SK-N-SH (cell line): ENCODE measurements at regions not wholly inside any gene's neighbourhood (a gene's known extent, or its start where the extent isn't known, plus 50 kb on each side); places are given as distances from the start of the nearest gene placed in this dataset.

Experiments used
- CTCF ChIA-PET: fragments of 300-600, 350-600 bp; formaldehyde crosslinking; extraction: SDS; loops from one replicate; lab custom pipeline; 2021; lab: Yijun Ruan, JAX
- POLR2A ChIA-PET: fragments of 350-600 bp; sonication (Branson Sonifier 250); formaldehyde crosslinking; extraction: SDS; loops from one replicate; lab custom pipeline; 2020; ENCODE audit warnings: antibody characterized with exemption, inconsistent platforms; lab: Yijun Ruan, JAX
- DNase-seq: peaks from one replicate; pipeline ENCODE4 v3.0.0; 2012
- H2AFZ ChIP-seq: fragments of 200-600 bp; sonication (generic); 2 replicates; pipeline ENCODE4 v1.8.1; 2016; ENCODE audit warnings: antibody characterized with exemption, mild to moderate bottlenecking, low read depth
- H3F3A ChIP-seq: fragments of 200-600 bp; sonication (generic); replicated peaks from 2 replicates; pipeline ENCODE3; 2016; ENCODE audit warnings: antibody characterized with exemption, mild to moderate bottlenecking; ENCODE audit not compliant: insufficient read depth
- H3K27ac ChIP-seq, 2 experiments: fragments of 200-500 bp in 1 of 2; fragments of 200-600 bp in 1 of 2; sonication (Bioruptor generic) in 1 of 2; sonication (generic), shearing (Covaris generic) in 1 of 2; 2 replicates each; pipeline versions ENCODE4 v1.5.1 to v1.6.1; 2014 to 2016; ENCODE audit warnings: low read depth in 2 of 2, inconsistent platforms in 1 of 2, low read length in 1 of 2, mild to moderate bottlenecking in 1 of 2, mixed read lengths in 1 of 2
- H3K27me3 ChIP-seq: fragments of 200-600 bp; sonication (generic), shearing (Covaris generic); 2 replicates; pipeline ENCODE4 v1.6.1; 2016; ENCODE audit warnings: mixed run types; ENCODE audit not compliant: insufficient read depth
- H3K36me3 ChIP-seq, 2 experiments: fragments of 200-500 bp in 1 of 2; fragments of 200-600 bp in 1 of 2; sonication (Bioruptor generic) in 1 of 2; sonication (generic) in 1 of 2; replicated peaks in 1 of 2; 2 replicates each; pipeline versions ENCODE3 to v1.5.1; 2014 to 2016; ENCODE audit warnings: low read length in 1 of 2, mild to moderate bottlenecking in 1 of 2; ENCODE audit not compliant: insufficient read depth in 2 of 2, control insufficient read depth in 1 of 2
- H3K4me1 ChIP-seq, 2 experiments: fragments of 200-500 bp in 1 of 2; fragments of 200-600 bp in 1 of 2; sonication (Bioruptor generic) in 1 of 2; sonication (generic), shearing (Covaris generic) in 1 of 2; 2 replicates each; pipeline versions ENCODE4 v1.5.1 to v1.6.1; 2014 to 2016; ENCODE audit warnings: low read depth in 1 of 2, low read length in 1 of 2, mixed run types in 1 of 2; ENCODE audit not compliant: insufficient read depth in 2 of 2, control insufficient read depth in 1 of 2
- H3K4me2 ChIP-seq: fragments of 200-600 bp; sonication (generic), shearing (Covaris generic); 2 replicates; pipeline ENCODE4 v1.6.1; 2017; ENCODE audit warnings: mixed run types
- H3K4me3 ChIP-seq, 2 experiments: fragments of 200-500 bp in 1 of 2; fragments of 200-600 bp in 1 of 2; sonication (Bioruptor generic) in 1 of 2; sonication (generic), shearing (Covaris generic) in 1 of 2; 2 replicates each; pipeline versions ENCODE4 v1.5.1 to v1.8.1; 2014 to 2016; ENCODE audit warnings: low read depth in 2 of 2, inconsistent platforms in 1 of 2, low read length in 1 of 2, mild to moderate bottlenecking in 1 of 2, mixed read lengths in 1 of 2, moderate library complexity in 1 of 2
- H3K79me2 ChIP-seq: fragments of 200-600 bp; sonication (generic); 2 replicates; pipeline ENCODE4 v1.8.1; 2017; ENCODE audit warnings: mild to moderate bottlenecking; ENCODE audit not compliant: insufficient read depth
- H3K9ac ChIP-seq: fragments of 200-600 bp; sonication (generic); 2 replicates; pipeline ENCODE4 v1.6.1; 2017; ENCODE audit warnings: mixed run types
- H3K9me2 ChIP-seq: fragments of 200-600 bp; sonication (generic); 2 replicates; pipeline ENCODE4 v1.6.1; 2017; ENCODE audit warnings: mixed run types
- H3K9me3 ChIP-seq: fragments of 200-600 bp; sonication (generic); 2 replicates; pipeline ENCODE4 v1.6.1; 2017; ENCODE audit warnings: mixed run types, mild to moderate bottlenecking, moderate library complexity
- H4K20me1 ChIP-seq: fragments of 200-600 bp; sonication (generic); 2 replicates; pipeline ENCODE4 v1.6.1; 2017; ENCODE audit warnings: mild to moderate bottlenecking, mixed run types; ENCODE audit not compliant: insufficient read depth
- ELF1 ChIP-seq: IDR thresholded peaks from 2 replicates; pipeline ENCODE4 v1.4.0; 2012
- EZH2phosphoT487 ChIP-seq: fragments of 200-600 bp; sonication (generic); IDR thresholded peaks from 2 replicates; pipeline ENCODE4 v1.6.1; 2017; ENCODE audit warnings: low read depth, mixed run types, mild to moderate bottlenecking, antibody characterized with exemption, moderate library complexity, borderline replicate concordance
- FOXJ3 ChIP-seq: sonication (generic); formaldehyde crosslinking; IDR thresholded peaks from 2 replicates; pipeline ENCODE4 v1.5.1; 2020; ENCODE audit warnings: mild to moderate bottlenecking, missing genetic modification reagents
- GATA2 ChIP-seq: sonication (generic); formaldehyde crosslinking; IDR thresholded peaks from 2 replicates; pipeline ENCODE4 v1.5.0; 2020; ENCODE audit warnings: mild to moderate bottlenecking, missing genetic modification reagents
- JUND ChIP-seq: IDR thresholded peaks from 2 replicates; pipeline ENCODE4 v1.4.0; 2012
- NRF1 ChIP-seq: IDR thresholded peaks from 2 replicates; pipeline ENCODE4 v1.6.1; 2012; ENCODE audit warnings: low read depth, mild to moderate bottlenecking, low read length
- POLR2AphosphoS5 ChIP-seq: IDR thresholded peaks from 2 replicates; pipeline ENCODE4 v1.6.1; 2012; ENCODE audit warnings: low read depth, low read length
- RCOR1 ChIP-seq: fragments of 150-350 bp; IDR thresholded peaks from 2 replicates; pipeline ENCODE4 v1.6.1; 2017; ENCODE audit warnings: antibody characterized with exemption, low read length
- SIN3A ChIP-seq: IDR thresholded peaks from 2 replicates; pipeline ENCODE4 v1.6.1; 2012; ENCODE audit warnings: low read depth, mild to moderate bottlenecking, low read length, moderate library complexity, borderline replicate concordance
- TEAD4 ChIP-seq: IDR thresholded peaks from 2 replicates; pipeline ENCODE4 v1.4.0; 2012; ENCODE audit warnings: mild to moderate bottlenecking, borderline replicate concordance; ENCODE audit not compliant: insufficient read depth
- WGBS: methylation state at CpG from one replicate; pipeline ENCODE4 v1.1.6; 2017; ENCODE audit warnings: low lambda C conversion rate; 5-methylcytosine and 5-hydroxymethylcytosine counted together
- TF ChIP-seq, protein P1 (sequence below): fragments of 150-350 bp; IDR thresholded peaks from 2 replicates; pipeline ENCODE4 v1.6.1; 2017; ENCODE audit warnings: antibody characterized with exemption, low read length, low read depth, borderline replicate concordance
- TF ChIP-seq, protein P2 (sequence below): IDR thresholded peaks from 2 replicates; pipeline ENCODE4 v1.4.0; 2012; ENCODE audit warnings: low read depth, borderline replicate concordance
- TF ChIP-seq, protein P3 (sequence below): fragments of 200-600 bp; sonication (generic); IDR thresholded peaks from 2 replicates; pipeline ENCODE4 v1.6.1; 2017; ENCODE audit warnings: antibody characterized with exemption, mild to moderate bottlenecking, moderate library complexity
- TF ChIP-seq, protein P4 (sequence below): fragments of 150-350 bp; IDR thresholded peaks from 2 replicates; pipeline ENCODE4 v1.6.1; 2016; ENCODE audit warnings: mild to moderate bottlenecking, low read depth, low read length

DNA sequence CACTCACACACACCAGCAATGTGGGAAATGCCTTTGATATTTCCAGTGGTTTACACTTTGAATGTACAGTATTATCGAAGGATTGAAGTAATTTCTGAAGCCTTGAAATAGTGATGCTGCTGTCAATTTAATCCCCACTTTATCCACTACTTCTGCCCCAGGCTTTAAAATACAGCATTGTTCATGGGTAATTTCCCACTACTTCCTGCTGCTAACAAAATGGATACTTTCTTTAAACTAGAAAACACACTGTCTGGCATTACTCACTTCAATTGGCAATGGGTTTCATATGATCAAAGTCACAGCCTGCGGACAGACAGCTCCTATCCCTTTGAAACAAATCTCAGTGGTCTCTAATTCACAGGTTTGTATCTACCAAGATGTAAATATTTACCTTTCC lies 292.2 kb downstream of the CDH11 start (continued):
- no peak for TF ChIP-seq EZH2phosphoT487
- no peak for TF ChIP-seq GATA2 (CRISPR knock-in tag)
- no peak for TF ChIP-seq RCOR1
- no peak for TF ChIP-seq POLR2AphosphoS5
- no peak for TF ChIP-seq FOXJ3 (CRISPR knock-in tag)
- no peak for TF ChIP-seq JUND
- no peak for TF ChIP-seq TEAD4

DNA sequence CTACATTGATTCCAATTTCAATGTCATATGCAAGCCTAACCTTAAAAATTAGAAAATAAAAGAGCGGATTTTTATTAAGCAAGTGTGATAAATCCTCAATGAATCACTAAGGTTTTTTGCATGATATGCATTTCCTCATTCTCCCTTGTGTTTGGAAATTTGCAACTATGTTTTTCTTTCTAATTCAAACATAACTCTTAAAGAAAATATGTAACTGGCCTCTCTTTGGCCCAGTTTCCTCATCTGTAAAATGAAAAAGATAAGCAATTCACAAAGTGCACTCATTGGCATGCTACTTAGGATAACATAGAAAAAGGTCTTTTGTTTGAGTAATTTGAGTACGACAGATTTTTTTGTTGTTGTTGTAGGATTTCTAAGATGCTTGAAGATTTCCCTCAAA lies 295.5 kb downstream of the CDH11 start:
- Histone ChIP-seq H3K9me2 (no peaks in the 10 kb centered on the region), H3K4me2 (no peak overlapping the region), H3K9ac (no peak overlapping the region), H3F3A (no peaks in the 10 kb centered on the region), H2AFZ (no peak overlapping the region), H3K9me3 (no peaks in the 10 kb centered on the region), H3K27me3 (no peaks in the 10 kb centered on the region), H3K27ac (no peak overlapping the region), H3K79me2 (no peaks in the 10 kb centered on the region), H3K4me1 (no peaks in the 10 kb centered on the region; a peak in 1 of 4 replicates), H3K36me3 (no peaks in the 10 kb centered on the region), H4K20me1 (no peaks in the 10 kb centered on the region), H3K4me3 (no peak overlapping the region)
- 84% methylated on average over 2 of the region's 2 CpGs for WGBS
- no peak for DNase-seq
- POLR2A ChIA-PET = no interaction called here
- CTCF ChIA-PET = no interaction called here
- TF ChIP-seq, protein P1, sequence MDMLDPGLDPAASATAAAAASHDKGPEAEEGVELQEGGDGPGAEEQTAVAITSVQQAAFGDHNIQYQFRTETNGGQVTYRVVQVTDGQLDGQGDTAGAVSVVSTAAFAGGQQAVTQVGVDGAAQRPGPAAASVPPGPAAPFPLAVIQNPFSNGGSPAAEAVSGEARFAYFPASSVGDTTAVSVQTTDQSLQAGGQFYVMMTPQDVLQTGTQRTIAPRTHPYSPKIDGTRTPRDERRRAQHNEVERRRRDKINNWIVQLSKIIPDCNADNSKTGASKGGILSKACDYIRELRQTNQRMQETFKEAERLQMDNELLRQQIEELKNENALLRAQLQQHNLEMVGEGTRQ = no peak
- TF ChIP-seq, protein P2, sequence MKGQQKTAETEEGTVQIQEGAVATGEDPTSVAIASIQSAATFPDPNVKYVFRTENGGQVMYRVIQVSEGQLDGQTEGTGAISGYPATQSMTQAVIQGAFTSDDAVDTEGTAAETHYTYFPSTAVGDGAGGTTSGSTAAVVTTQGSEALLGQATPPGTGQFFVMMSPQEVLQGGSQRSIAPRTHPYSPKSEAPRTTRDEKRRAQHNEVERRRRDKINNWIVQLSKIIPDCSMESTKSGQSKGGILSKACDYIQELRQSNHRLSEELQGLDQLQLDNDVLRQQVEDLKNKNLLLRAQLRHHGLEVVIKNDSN = no peak
- TF ChIP-seq SIN3A (no peak), ELF1 (no peak), NRF1 (no peak), FOXJ3 (CRISPR knock-in tag) (no peak)
- TF ChIP-seq, protein P3, sequence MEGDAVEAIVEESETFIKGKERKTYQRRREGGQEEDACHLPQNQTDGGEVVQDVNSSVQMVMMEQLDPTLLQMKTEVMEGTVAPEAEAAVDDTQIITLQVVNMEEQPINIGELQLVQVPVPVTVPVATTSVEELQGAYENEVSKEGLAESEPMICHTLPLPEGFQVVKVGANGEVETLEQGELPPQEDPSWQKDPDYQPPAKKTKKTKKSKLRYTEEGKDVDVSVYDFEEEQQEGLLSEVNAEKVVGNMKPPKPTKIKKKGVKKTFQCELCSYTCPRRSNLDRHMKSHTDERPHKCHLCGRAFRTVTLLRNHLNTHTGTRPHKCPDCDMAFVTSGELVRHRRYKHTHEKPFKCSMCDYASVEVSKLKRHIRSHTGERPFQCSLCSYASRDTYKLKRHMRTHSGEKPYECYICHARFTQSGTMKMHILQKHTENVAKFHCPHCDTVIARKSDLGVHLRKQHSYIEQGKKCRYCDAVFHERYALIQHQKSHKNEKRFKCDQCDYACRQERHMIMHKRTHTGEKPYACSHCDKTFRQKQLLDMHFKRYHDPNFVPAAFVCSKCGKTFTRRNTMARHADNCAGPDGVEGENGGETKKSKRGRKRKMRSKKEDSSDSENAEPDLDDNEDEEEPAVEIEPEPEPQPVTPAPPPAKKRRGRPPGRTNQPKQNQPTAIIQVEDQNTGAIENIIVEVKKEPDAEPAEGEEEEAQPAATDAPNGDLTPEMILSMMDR = no peak
- TF ChIP-seq, protein P4, sequence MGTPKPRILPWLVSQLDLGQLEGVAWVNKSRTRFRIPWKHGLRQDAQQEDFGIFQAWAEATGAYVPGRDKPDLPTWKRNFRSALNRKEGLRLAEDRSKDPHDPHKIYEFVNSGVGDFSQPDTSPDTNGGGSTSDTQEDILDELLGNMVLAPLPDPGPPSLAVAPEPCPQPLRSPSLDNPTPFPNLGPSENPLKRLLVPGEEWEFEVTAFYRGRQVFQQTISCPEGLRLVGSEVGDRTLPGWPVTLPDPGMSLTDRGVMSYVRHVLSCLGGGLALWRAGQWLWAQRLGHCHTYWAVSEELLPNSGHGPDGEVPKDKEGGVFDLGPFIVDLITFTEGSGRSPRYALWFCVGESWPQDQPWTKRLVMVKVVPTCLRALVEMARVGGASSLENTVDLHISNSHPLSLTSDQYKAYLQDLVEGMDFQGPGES = no peak
